H1 (cell line): ENCODE measurements at regions not wholly inside any gene's neighbourhood (a gene's known extent, or its start where the extent isn't known, plus 50 kb on each side); places are given as distances from the start of the nearest gene placed in this dataset.

Experiments used
- CTCF ChIA-PET: fragments of 300-600 bp; sonication (Branson Sonifier 250); formaldehyde crosslinking; loops from one replicate; lab custom pipeline; 2021; ENCODE audit not compliant: partially characterized antibody; lab: Charles Lee
- POLR2A ChIA-PET: fragments of 300-600 bp; sonication (Branson Sonifier 250); formaldehyde crosslinking; loops from one replicate; lab custom pipeline; 2021; ENCODE audit warnings: inconsistent platforms; ENCODE audit not compliant: partially characterized antibody; lab: Charles Lee
- DNase-seq, 2 experiments: peaks; one replicate each; pipeline versions ENCODE4 v3.0.0 to v3.0.0-alpha.2; 2010 to 2022; ENCODE audit warnings: low spot score in 2 of 2, low read depth in 1 of 2, mixed read lengths in 1 of 2
- FAIRE-seq: peaks from 2 replicates; lab custom pipeline; 2011; peaks lifted over from hg19 to GRCh38; lab: Jason Lieb, UNC
- H2AFZ ChIP-seq: 2 replicates; pipeline ENCODE4 v1.8.1; 2012; ENCODE audit warnings: low read length, inconsistent platforms
- H2AK5ac ChIP-seq: 2 replicates; pipeline ENCODE4 v1.6.1; 2013; ENCODE audit warnings: low read depth, low read length
- H2BK120ac ChIP-seq: replicated peaks from 2 replicates; pipeline ENCODE3; 2013; ENCODE audit warnings: low read depth, low read length, inconsistent platforms
- H2BK12ac ChIP-seq: 2 replicates; pipeline ENCODE4 v1.6.1; 2013; ENCODE audit warnings: low read depth, low read length
- H2BK15ac ChIP-seq: 2 replicates; pipeline ENCODE4 v1.6.1; 2013; ENCODE audit warnings: low read length
- H2BK20ac ChIP-seq: 2 replicates; pipeline ENCODE4 v1.6.1; 2013; ENCODE audit warnings: low read length
- H2BK5ac ChIP-seq: 2 replicates; pipeline ENCODE4 v1.6.1; 2013; ENCODE audit warnings: low read depth, low read length
- H3K14ac ChIP-seq: 2 replicates; pipeline ENCODE4 v1.6.1; 2013; ENCODE audit warnings: inconsistent platforms; ENCODE audit not compliant: insufficient read length
- H3K18ac ChIP-seq: 2 replicates; pipeline ENCODE4 v1.6.1; 2013; ENCODE audit warnings: low read length; ENCODE audit errors: extremely low read depth
- H3K23ac ChIP-seq: 2 replicates; pipeline ENCODE4 v1.6.1; 2013; ENCODE audit warnings: inconsistent platforms; ENCODE audit not compliant: insufficient read length
- H3K23me2 ChIP-seq: 2 replicates; pipeline ENCODE4 v1.6.1; 2013; ENCODE audit warnings: low read depth, low read length
- H3K27ac ChIP-seq: 2 replicates; pipeline ENCODE4 v1.6.1; 2011; ENCODE audit warnings: low read depth, low read length, inconsistent platforms
- H3K27me3 ChIP-seq, 4 experiments: replicated peaks in 1 of 4; 1 replicate in 1 of 4; 2 replicates in 3 of 4; pipeline versions ENCODE4 v1.6.1 to v1.8.1; 2011 to 2013; ENCODE audit warnings: low read length in 3 of 4, mild to moderate bottlenecking in 3 of 4, inconsistent platforms in 2 of 4, mixed read lengths in 2 of 4, moderate library complexity in 1 of 4; ENCODE audit not compliant: control insufficient read depth in 3 of 4, insufficient read depth in 3 of 4; ENCODE audit errors: extremely low read depth in 1 of 4
- H3K36me3 ChIP-seq, 4 experiments: 2 replicates each; pipeline versions ENCODE4 v1.6.1 to v1.8.1; 2011 to 2013; ENCODE audit warnings: mild to moderate bottlenecking in 4 of 4, low read length in 3 of 4, moderate library complexity in 2 of 4, control low read depth in 1 of 4, inconsistent platforms in 1 of 4; ENCODE audit not compliant: insufficient read depth in 4 of 4, control insufficient read depth in 2 of 4
- H3K4ac ChIP-seq: replicated peaks from 2 replicates; pipeline ENCODE3; 2013; ENCODE audit warnings: low read length, low read depth, mixed read lengths, inconsistent platforms; ENCODE audit not compliant: insufficient read length
- H3K4me1 ChIP-seq, 4 experiments: replicated peaks in 1 of 4; 1 replicate in 1 of 4; 2 replicates in 3 of 4; pipeline versions ENCODE4 v1.6.1 to v1.8.1; 2011 to 2013; ENCODE audit warnings: low read length in 3 of 4, inconsistent platforms in 2 of 4, mixed read lengths in 1 of 4; ENCODE audit not compliant: insufficient read depth in 4 of 4, control insufficient read depth in 3 of 4
- H3K4me2 ChIP-seq, 2 experiments: 2 replicates each; pipeline versions ENCODE4 v1.6.1 to v1.8.1; 2011 to 2013; ENCODE audit warnings: low read depth in 2 of 2, low read length in 2 of 2, control low read depth in 1 of 2, inconsistent platforms in 1 of 2, mild to moderate bottlenecking in 1 of 2; ENCODE audit not compliant: insufficient read depth in 1 of 2
- H3K4me3 ChIP-seq, 4 experiments: fragments of 200-600, 300-600 bp in 1 of 4; sonication (generic), shearing (Covaris generic), sonication (Bioruptor Twin) in 1 of 4; 2 replicates each; pipeline versions ENCODE4 v1.5.1 to v1.8.1; 2011 to 2016; ENCODE audit warnings: low read length in 4 of 4, low read depth in 3 of 4, control low read depth in 2 of 4, inconsistent platforms in 2 of 4, mild to moderate bottlenecking in 2 of 4, mixed read lengths in 1 of 4, moderate library complexity in 1 of 4; ENCODE audit not compliant: insufficient read depth in 2 of 4; ENCODE audit errors: extremely low read depth in 1 of 4
- H3K56ac ChIP-seq: replicated peaks from 2 replicates; pipeline ENCODE3; 2013; ENCODE audit warnings: low read depth, mild to moderate bottlenecking, mixed read lengths, low read length, inconsistent platforms; ENCODE audit not compliant: insufficient read length
- H3K79me1 ChIP-seq: 2 replicates; pipeline ENCODE4 v1.6.1; 2013; ENCODE audit warnings: low read depth, low read length, control low read depth
- H3K79me2 ChIP-seq, 2 experiments: 2 replicates each; pipeline versions ENCODE4 v1.6.1 to v1.8.1; 2012 to 2013; ENCODE audit warnings: low read length in 2 of 2, mild to moderate bottlenecking in 2 of 2, inconsistent platforms in 1 of 2; ENCODE audit not compliant: insufficient read depth in 2 of 2, control insufficient read depth in 1 of 2
- H3K9ac ChIP-seq, 4 experiments: replicated peaks in 1 of 4; 1 replicate in 1 of 4; 2 replicates in 3 of 4; pipeline versions ENCODE4 v1.6.1 to v1.8.1; 2011 to 2013; ENCODE audit warnings: low read depth in 3 of 4, low read length in 3 of 4, control low read depth in 2 of 4, mild to moderate bottlenecking in 2 of 4, moderate library complexity in 2 of 4, inconsistent platforms in 1 of 4; ENCODE audit errors: extremely low read depth in 1 of 4
- H3K9me3 ChIP-seq, 2 experiments: 2 replicates each; pipeline versions ENCODE4 v1.6.1 to v1.8.1; 2012 to 2013; ENCODE audit warnings: mild to moderate bottlenecking in 2 of 2, moderate library complexity in 2 of 2, control low read depth in 1 of 2, inconsistent platforms in 1 of 2, low read depth in 1 of 2, low read length in 1 of 2, mixed read lengths in 1 of 2; ENCODE audit not compliant: insufficient read depth in 2 of 2
- H4K20me1 ChIP-seq, 2 experiments: replicated peaks in 1 of 2; 2 replicates each; pipeline versions ENCODE3 to v1.8.1; 2011 to 2013; ENCODE audit warnings: inconsistent platforms in 2 of 2, low read length in 2 of 2, mild to moderate bottlenecking in 1 of 2; ENCODE audit not compliant: insufficient read depth in 2 of 2, control insufficient read depth in 1 of 2
- H4K5ac ChIP-seq: 2 replicates; pipeline ENCODE4 v1.6.1; 2013; ENCODE audit warnings: low read length, low read depth, mixed read lengths, inconsistent platforms; ENCODE audit not compliant: insufficient read length
- H4K8ac ChIP-seq: 2 replicates; pipeline ENCODE4 v1.8.0; 2013; ENCODE audit warnings: mild to moderate bottlenecking, moderate library complexity, low read length, inconsistent platforms; ENCODE audit not compliant: insufficient read depth; ENCODE audit errors: extremely low read depth
- H4K91ac ChIP-seq: replicated peaks from 2 replicates; pipeline ENCODE3; 2013; ENCODE audit warnings: low read length, mixed read lengths, inconsistent platforms; ENCODE audit not compliant: insufficient read length
- PHF8 ChIP-seq: fragments of 200-600 bp; sonication (generic); conservative IDR thresholded peaks from 2 replicates; pipeline ENCODE4 v1.7.1; 2012; ENCODE audit warnings: low read depth, mild to moderate bottlenecking, inconsistent platforms, low read length, moderate library complexity

GRCh38 chr6:22829070-22829469, 259.7 kb downstream of the HDGFL1 start:
- no peak overlapping the region for H2BK12ac ChIP-seq
- H4K8ac ChIP-seq = no peak overlapping the region
- H3K23me2 ChIP-seq = no peaks in the 10 kb centered on the region
- no peak overlapping the region for H3K4me3 ChIP-seq
- TF ChIP-seq PHF8 = no peak
- no peaks in the 10 kb centered on the region for H3K36me3 ChIP-seq
- H3K79me1 ChIP-seq = no peaks in the 10 kb centered on the region
- H3K27me3 ChIP-seq = no peaks in the 10 kb centered on the region
- POLR2A ChIA-PET = no interaction called here
- no peak overlapping the region for H3K23ac ChIP-seq
- DNase-seq (no peak), FAIRE-seq (no peak)
- peaks cover 0 to 3% (median 1%) of the 10 kb centered on the region in 4 experiments; a peak in 2 of 7 replicates for H3K4me1 ChIP-seq
- no peak overlapping the region for H4K91ac ChIP-seq
- no peaks in the 10 kb centered on the region for H3K79me2 ChIP-seq
- H2AK5ac ChIP-seq = no peak overlapping the region
- no peak overlapping the region for H2AFZ ChIP-seq
- H3K18ac ChIP-seq = no peak overlapping the region
- H3K56ac ChIP-seq = no peak overlapping the region
- CTCF ChIA-PET = interaction anchor here (0.5 to 1.6 kb wide), 5 partner anchors 18 to 614 kb away, joined by 3 to 5 read pairs (median 3); no protein-coding TSS in a partner anchor
- no peak overlapping the region for H3K4ac ChIP-seq
- no peak overlapping the region for H3K4me2 ChIP-seq
- H3K9ac ChIP-seq = no peak overlapping the region
- no peaks in the 10 kb centered on the region for H3K9me3 ChIP-seq
- no peak overlapping the region for H2BK120ac ChIP-seq
- H2BK20ac ChIP-seq = no peak overlapping the region
- H4K5ac ChIP-seq = no peak overlapping the region
- no peak overlapping the region for H2BK15ac ChIP-seq
- H3K27ac ChIP-seq = no peak overlapping the region
- H3K14ac ChIP-seq = no peak overlapping the region
- H2BK5ac ChIP-seq = no peak overlapping the region
- no peaks in the 10 kb centered on the region for H4K20me1 ChIP-seq
